Left forelimb (tissue), 1 donor: ENCODE measurements at regions not wholly inside any gene's neighbourhood (a gene's known extent, or its start where the extent isn't known, plus 50 kb on each side); places are given as distances from the start of the nearest gene placed in this dataset.

Experiments
- DNase-seq: peaks from one replicate; pipeline ENCODE4 v3.0.0-alpha.2; 2018; ENCODE audit warnings: low spot score

DNA sequence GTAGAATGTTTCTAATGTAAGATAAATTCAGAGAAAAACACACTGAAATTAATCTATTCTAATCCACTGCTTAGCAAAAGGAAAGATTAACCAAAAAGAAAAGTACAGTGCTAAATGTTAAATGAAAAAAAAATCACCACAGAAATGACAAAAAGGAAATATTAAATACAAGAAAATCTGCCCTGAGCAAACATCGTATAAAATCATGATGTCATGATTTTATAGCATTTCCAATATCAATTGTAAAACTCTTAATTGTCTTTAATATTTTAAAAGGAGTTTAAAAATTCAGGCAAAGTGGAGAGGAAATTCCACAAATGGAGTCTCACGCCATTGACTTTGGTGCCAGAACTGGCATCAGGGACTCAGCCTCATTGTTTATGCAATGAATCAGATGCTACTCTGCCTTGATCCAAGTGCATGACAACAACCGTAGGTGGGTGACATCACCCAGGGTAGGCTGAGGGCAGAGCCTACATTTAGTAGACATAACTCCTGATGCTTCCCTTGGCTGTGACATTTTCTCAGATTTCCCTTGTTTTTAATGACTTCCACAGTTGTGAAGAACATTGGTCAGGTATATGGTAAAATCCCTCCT is 696.8 kb downstream of the SEMA5A start:
- no peak for DNase-seq

DNA sequence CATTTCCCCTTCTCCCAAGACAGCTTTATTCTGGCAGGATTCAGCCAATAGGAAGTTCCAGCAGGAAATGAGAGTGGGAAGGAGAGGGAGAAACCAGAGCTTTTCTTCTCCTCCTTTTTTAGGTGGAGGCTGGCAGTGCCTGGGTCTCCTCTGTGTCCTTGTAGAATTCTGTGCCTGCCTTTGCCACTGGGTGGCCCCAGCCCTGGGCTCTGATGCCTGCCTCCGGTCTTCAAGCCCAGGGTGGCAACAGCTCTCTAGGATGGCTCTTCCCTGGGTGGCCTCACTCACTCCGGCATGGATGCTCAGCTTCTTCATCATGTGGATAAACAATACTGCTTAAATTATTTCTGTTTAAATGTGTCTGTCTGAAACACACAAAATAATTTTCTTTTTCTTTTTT is 694.8 kb downstream of the SEMA5A start:
- DNase-seq = no peak

DNA sequence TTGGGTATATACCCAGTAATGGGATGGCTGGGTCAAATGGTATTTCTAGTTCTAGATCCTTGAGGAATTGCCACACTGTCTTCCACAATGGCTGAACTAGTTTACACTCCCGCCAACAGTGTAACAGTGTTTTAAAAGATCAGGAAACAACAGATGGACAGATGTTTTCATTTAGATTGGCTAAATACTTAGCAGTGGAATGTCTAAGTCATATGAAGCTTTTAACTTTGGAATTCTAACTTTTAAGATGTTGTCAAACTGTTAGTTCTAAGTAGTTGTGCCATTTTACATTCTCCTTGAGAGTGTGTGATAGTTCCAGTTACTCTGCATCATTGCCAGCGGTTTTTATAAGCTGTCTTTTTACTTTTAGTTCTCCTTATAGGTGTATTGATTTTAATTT is 688.8 kb downstream of the SEMA5A start:
- no peak for DNase-seq

DNA sequence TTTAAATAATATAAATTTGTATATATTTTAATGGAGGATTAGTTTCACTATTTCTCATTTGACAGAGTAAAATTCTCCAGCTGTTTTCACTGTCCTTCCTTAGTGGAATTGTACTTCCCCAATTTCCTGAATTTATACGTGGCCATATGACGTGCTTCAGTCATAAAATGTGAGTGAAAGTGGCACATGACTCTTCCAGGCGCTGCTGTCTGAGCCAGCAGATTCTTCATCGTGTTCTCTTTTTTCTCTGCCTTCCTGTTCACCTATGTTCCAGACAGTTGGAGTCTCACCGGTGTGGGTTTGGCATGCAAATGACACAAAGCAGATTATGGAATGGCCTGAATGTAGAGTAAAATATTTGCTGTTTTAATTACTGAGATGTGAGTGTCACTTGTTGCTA is 684.1 kb downstream of the SEMA5A start:
- DNase-seq = no peak

DNA sequence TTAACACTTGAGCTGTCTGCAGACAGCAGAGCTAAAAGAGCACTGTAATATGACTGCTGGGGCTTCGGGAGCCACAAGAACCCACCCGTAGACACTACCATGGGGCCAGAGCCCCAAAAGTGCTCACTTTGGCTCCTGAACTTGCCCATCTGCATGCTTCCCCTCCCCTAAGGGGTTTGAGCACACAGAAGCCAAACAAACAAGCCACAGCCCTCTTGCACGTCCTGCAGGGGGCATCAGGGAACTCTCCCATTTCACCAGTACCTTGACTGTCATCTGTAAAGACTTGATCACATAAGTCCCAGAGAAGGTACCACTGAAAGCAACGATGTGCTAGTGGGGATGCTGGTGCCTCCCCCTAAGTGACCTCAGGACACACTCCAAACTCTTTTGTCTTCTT is 681.8 kb downstream of the SEMA5A start:
- no peak for DNase-seq

DNA sequence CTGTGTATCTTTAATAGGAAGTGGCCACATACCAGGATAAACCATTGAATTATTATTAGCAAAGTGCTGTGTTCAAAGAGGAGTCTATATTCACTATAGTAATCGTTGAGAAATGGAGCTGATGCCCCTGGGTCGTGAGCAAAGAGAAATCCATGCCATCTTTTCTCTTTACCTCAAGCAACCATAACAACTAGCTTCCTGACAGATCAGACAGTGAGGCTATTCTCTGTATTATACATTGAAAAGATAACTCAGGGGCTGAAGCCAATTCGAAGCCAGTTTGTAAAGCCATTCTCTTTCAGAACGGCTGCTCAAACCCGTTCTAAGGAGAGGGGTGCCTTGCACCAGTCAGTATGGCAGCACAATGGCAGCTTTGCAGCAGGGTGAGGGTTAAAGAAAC is 680.6 kb downstream of the SEMA5A start:
- DNase-seq = no peak

DNA sequence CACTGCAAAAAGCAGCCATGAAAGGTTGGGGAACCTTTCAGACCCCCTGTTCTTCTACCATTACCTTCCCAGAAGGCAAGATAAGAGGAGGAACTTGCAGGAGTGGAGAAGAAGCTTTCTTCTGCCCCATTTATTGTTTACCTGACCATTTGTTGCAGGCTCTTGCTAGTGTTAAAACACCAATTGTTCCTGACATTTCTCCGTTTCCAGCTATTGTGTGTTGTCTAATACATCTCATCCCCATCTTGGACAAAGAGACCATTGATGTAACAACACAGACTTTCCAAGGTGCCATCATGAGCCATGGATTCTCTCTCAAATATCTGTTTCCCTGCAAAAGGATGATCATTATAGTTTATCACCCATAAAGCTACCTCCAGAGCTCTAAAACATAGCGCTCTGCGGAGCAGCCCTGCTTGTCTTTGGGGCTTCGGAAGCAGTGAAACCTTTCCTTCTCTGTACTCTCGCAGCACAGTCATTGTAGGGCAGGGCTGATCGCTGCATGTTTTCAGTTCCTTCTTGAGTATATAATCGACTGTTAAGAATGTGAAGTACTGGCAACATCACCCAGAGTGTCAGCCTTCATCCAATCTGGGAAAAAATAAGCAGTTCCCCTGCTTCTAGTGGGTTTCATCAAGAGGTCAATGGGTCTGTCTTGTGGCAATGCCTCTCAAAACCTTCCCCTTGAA is 680.0 kb downstream of the SEMA5A start:
- DNase-seq = no peak

DNA sequence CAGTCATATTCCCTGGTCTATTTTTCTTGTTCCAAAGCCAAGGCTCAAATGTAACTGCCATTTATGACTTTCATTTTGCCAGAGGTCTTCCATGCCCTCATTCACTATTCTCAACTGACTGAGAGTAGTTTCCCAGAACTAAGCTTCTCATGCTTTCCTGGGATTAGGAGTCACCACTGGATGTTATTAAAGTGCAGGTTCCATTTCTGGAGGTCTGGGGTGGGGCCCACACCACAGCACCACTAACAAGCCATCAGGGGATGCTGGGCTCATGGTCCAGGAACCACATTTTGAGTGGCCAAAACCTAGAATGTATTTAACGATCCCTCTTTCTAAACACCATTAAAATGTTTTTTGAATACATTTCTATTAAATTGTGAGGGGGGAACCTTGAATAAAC is 677.6 kb downstream of the SEMA5A start:
- DNase-seq = no peak

DNA sequence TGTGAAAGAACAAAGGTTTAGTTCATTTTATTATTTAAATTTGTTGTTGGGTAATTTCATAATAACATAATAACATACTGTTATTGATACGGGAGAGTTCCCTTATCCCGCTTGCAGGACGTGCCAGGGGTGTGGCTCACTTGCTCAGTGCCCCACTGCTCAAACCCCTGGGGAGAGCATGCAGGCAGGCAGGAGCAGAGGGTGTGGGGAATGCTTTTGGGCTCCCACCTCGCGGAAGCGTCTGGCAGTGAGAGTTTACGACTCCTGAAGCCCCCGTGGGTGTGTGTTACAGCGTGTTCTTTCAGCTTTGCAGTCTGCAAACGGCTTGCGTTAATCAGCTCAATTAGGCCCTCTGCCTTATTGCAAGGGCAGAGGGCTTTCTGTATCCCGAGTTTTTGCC is 675.9 kb downstream of the SEMA5A start:
- DNase-seq = no peak

DNA sequence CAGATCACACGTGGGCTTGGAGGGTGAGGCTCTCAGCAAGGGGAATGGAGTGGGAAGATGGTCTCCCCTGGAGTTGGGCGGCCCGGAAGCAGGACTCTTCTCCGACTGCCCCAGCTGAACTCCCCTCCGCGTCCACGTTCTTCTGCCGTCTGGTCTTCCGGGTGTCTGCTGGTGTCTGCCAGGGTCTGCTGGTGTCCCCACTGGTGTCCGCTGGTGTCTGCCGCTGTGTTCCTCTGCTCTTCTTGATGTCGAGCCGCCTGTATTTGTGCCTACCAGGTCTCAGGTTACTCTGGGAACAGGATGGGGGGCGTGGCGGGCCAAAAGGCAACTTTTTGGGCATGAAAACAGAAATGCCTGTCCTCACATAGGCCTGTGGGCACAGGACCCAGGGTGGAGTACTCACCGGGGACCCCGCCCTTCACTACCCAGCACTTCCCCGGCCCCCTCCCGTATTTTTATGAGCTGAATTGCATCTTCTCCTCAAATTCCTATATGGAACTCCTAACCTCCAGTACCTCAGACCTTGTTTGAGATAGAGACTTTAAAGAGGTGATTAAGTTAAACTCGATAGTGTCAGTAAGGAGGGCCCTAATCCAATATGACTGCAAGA is 675.4 kb downstream of the SEMA5A start:
- DNase-seq = no peak

DNA sequence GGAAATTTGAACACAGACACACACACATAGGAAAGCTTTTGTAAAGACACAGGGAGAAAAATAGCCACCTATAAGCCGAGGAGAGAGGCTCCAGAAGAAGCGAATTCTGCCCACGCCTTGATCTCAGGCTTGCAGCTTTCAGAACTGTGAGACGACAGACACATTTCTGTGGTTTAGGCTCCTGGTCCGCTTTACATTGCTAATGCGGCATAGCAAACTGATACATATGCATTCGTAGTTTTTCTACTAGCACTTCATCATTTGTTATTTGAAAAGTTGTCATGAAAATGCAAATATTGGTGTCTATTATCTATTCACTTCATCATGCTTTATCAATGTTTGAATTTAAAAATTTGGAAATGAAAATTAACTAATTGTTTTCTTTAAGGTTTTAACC is 674.9 kb downstream of the SEMA5A start:
- DNase-seq = no peak

DNA sequence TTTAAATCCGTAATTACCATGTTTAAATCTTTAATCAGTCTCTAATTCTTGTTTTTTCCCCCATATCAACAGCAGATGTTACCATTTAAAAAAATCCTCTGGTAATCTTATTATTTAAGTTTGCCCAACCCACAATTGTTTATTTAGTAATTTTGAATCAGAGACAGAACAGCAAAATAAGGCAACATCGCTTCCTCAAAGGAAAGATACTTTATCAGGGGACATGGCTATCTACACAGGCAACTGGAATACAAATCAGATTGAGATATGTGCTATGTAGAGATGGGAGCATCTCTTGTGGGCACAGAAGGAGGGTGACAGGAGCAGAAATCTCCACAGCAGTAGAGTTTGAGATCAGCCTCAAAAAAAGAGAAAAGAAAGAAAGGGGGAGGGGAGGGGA is 674.4 kb downstream of the SEMA5A start:
- no peak for DNase-seq

DNA sequence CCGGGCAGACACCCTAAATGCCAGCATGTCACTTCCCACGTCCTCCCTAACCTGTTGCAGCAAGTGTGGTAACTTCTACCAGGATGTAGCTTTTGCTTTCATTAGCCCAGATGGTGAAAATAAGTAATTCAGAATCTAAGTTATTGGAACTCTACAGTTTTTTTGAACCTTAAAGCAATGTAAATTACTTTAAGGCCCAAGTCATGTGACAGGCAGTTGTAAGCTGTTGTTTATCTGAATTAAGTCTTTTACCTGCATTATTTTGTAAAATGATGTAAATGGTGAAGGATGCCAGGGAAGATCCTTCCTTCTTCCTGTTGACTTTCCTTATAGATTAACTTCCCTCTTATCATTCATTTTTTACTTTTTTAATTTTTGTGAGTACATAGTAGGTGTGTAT is 670.2 kb downstream of the SEMA5A start:
- no peak for DNase-seq

DNA sequence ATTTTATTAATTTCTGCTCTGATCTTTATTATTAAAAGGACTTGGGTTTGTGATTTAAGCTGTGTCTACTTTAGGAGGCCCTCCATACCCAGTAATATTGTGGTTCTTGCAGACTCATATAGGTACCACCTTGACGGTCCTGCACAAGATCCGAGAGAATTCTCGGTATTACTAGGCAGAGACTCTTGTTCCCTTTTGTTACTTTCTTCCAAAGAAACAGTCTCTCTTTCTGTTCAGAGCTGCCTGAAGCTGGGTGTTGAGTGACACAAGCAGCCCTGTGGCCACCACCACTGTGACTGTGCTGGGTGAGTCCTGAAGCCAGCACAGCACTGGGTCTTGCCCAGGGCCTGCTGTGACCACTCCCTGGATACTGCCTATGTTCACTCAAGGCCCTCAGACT is 666.6 kb downstream of the SEMA5A start:
- DNase-seq = no peak

DNA sequence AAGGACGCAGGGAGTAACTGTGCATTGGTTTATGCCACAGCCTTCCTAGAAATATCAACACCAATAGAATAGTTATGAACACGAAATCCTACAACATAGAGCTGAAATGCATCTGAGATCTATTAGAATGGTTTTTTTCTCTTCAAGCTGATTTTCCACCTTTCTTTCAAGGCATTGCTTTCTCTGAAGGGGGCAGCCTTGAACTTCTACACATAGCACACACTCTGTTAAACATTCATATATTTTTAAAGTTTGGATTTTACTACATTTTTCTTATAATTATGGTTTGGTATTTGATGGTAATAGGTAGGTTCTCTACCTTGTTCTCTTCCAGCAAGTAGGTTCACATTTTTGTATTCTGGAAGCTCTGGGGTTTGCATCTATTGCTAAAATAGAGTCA is 661.8 kb downstream of the SEMA5A start:
- DNase-seq = no peak

DNA sequence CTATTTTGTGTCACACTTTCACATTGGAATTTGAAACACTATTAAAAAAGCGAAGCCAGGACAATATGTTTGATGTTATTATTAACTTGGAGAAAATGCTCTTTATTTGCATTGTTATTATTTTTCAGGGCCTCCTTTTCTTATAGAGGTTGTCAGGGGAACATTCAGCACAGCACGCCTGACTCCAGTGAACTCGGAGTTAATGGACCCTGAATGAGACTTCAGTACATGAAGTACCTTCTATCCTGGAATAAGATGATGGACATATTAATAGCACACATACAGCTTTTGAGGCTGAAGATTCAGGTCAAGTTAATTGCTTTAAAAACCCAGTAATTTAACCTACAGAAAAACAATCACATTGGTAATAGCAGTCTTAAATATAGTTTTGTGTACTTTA is 652.9 kb downstream of the SEMA5A start:
- no peak for DNase-seq

DNA sequence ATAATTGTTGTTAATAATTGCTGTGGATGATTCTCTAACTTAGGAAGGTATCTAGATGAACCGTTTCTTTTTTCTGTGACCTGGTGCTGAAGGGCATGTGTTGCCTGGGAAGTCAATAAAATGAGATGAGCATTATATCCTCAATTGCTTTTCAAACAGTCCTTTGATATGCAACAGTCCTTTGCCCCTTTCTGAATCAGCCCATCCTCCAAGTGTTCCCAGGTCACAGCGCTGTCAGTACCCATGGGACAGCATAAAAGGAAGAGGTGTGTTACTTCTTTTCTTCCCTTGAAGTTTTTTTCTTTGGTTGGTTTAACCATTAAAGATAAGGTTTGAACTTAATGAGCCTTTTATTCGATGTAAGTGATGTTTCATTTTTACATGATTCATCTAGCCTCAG is 651.8 kb downstream of the SEMA5A start:
- DNase-seq = no peak

DNA sequence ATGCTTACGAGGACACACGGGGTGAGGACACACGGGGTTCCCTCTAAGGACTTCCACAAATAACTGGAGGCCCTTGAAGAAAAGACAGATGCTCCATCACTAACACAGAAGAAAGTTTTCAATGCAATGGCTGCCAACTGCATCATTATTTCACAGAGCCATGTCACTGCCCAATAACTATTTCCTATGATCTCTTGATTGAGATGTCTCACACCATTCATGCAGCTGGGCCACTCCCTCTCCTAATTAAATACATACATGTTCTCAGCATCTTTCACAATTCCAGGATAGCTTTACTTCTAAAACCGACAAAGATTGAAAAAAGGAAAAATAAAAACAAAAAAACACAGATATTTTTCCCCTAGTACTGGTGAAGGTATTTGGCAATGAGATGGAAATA is 650.8 kb downstream of the SEMA5A start:
- no peak for DNase-seq

DNA sequence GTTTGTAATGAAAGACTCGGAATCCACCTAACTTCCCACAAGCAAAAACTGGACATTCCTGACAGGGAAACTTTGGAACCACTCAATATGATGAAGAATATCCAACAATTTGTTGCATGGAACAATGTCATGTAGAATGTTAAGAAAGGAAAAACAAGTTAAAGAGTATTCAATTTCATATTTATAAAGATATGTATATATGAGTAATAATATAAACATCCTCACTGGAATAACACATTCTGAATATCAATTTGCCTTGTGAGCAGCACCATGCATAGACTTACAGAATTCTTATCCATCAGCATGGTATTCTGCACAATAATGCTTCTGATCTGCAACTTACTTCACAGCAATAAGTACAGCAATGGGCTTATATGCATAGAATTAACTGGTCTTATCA is 650.3 kb downstream of the SEMA5A start:
- DNase-seq = no peak

DNA sequence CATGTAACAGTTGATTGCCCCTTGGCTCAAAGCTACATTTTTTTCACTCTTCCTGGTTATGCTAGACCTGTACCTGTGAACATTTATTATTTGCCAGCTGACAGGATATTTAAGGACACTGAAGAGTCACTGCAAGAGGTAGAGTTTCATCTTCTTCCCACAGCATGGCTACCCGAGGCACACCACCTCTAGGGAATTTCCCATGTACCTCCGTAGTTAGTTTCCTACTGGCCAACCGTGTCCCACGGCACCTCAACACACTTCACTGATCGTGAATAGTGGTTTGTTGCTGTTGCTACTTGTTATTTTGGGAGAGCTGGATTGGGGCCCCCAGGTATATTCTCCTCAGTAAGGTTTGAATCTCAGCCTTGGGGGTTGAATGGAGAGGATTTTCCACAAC is 648.6 kb downstream of the SEMA5A start:
- DNase-seq = no peak

DNA sequence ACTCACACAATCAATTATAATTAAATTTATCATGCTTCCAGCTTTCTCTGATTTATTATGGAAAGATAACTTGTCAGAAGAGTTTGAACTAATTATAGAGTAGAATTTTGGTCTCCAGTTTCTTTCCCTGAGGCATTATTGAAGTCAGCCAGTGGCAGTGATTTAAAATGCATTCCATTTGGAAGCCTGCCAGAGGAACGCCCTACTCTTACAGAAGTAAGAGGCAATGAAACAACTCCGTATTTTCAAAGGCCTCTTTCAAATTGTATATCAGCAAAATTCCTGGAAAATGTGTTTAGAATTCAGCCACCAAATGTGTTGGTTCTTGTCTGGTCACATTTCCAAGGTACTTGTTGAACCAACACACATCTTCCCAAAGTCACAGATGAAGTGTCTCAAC is 640.9 kb downstream of the SEMA5A start:
- no peak for DNase-seq

DNA sequence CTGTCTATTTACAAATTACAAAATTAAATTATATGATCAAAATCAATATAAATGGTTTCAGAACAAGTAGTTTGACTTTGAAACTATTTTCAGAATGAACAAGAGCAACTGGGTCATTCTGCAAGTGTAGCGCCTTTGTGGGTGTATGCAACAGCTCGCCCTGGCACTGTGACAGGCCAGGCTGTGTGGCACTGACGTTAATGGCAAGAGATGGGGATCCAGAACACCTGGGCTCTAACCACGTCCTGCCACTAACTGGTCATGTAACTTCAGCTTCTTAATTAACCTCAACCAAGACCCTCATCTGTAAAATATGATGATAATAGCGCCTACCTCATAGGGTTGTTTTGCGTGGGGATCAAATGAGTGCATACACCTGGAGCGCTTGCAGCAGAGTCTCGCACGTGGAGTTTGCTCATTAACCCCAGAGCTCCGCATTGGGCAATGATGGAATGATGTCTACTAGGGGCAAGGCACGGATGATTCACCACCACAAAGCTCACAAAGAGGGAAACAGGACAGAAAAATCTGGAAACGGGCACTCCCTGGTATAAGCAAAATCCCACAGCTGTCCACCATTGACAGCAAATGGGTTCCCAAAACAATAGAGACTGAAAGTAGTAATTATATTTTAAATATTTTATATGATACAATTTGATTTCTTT is 639.4 kb downstream of the SEMA5A start:
- no peak for DNase-seq

DNA sequence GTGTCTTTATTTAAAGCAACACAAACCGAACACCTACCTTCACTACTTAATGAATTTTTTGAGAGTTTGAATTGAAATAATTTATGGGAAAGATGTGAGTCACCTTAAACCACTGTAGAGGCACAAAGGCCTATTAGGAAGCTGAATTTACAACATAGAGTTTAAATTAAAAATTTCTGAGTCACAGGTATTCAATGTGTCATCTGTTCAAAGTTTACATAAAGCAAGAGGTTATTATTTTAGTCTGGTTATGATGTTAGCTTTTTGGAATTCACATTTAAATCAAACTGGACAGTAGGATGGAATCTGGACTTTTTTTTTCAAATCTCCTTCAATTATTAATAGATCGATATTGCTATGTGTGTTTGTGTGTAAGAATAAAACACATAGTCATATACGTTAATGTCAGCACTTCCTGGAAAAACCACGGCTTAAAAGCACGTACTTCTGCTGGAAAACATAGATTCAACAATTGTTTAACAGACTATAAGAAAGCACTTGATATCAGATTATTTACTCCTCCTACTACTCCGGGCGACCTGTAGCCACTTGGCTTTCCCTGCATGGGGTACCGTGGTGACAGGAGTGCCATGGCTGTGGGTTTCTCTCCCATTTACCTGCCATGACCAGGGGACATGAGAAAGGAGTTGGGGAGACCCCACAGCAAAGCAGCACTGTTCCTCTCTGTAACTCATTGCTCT is 638.6 kb downstream of the SEMA5A start:
- no peak for DNase-seq
